ENCODE measurements at regions not wholly inside any gene's neighbourhood (a gene's known extent, or its start where the extent isn't known, plus 50 kb on each side); places are given as distances from the start of the nearest gene placed in this dataset.
"Not testable (repeated sequence)": the region's sequence is repeated elsewhere in the genome, so short reads cannot be mapped to it uniquely, and the experiment has no call there.

GRCh38 chr5:103427326-103427725 is 135.3 kb downstream of the NUDT12 start:
- no peak for DNase-seq (ENCODE audit: low spot score)

- DNase-seq (ENCODE audit: low spot score), result no peak
These were observed 136.7 kb downstream of the NUDT12 start for GRCh38 chr5:103425686-103426454.

DNA sequence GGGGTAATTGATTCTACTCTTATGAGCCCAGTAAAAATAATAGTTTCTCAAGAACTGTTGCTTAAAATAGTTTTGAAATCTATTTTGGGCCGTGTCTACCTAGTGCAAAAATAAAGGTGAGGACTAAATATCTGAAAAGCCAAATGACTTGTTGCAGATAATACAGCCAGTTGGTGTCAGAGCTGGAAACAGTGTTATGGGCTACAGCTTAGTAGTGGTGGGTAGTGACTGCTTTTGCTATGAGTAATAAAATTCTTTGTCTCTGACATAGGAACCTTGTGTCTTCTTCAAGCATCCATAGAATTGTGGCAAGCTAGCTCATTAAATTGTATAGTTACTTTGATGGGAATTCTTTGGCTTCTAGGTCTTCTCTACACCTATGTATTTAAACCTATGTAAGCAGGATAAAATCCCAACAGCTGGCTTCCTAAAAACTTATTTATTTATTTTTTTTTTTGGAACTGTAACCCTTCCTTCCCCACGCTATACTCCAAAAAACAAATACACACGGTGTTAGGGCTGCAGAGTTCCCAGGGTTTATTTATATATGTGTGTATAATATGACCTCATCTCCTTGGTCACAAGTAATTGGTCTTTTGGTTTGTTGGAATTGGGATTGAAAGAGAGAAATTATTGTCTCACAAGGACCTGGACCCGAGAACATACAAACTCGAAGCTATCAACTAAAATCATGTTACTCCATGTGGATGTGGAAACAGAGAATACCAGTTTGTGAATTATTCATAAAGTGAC is 138.0 kb downstream of the NUDT12 start:
- peak; percentile 28 for DNase-seq (ENCODE audit: low spot score)

DNA sequence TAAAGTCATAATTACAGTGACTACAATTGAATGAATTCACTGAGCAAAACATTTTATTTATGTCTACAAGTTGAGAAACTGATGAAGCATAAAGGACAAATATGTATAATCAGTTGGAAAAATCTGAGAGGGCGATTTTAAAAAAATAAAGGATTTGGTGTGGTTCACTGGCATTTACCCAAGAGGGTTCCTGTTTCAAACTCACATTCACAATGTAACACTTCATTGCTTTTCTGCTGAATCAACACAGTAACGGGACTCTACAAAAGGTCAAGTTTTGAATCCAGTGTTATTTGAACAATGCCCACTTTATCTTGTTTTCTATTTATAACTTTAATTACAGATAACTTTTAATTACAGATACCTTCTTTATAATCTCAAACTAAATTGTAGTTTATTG is 138.6 kb downstream of the NUDT12 start:
- DNase-seq (ENCODE audit: low spot score), result no peak

DNA sequence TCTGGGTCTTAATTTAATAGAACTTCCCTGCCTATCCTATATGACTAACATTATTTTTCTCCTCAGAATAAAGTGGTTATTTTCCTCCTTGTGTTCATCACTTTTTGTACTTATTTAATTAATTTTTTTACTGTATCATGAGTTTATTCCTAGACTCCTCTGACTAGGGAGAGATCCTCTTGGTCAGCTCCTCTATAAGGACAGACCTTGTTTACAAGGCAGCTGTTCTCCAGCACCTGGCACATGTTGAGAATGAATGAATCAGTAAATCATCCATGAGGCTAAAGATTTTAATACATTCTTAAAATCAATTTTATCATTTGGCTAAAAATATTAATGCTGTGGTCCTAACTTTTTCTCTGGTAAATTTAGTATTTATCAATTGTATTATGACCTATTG is 139.8 kb downstream of the NUDT12 start:
- no peak for DNase-seq (ENCODE audit: low spot score)

- no peak for DNase-seq (ENCODE audit: low spot score)
These were observed 148.0 kb downstream of the NUDT12 start for GRCh38 chr5:103414604-103415003.

- no peak for DNase-seq (ENCODE audit: low spot score)
These were observed 150.9 kb downstream of the NUDT12 start for GRCh38 chr5:103411711-103412110.

DNA sequence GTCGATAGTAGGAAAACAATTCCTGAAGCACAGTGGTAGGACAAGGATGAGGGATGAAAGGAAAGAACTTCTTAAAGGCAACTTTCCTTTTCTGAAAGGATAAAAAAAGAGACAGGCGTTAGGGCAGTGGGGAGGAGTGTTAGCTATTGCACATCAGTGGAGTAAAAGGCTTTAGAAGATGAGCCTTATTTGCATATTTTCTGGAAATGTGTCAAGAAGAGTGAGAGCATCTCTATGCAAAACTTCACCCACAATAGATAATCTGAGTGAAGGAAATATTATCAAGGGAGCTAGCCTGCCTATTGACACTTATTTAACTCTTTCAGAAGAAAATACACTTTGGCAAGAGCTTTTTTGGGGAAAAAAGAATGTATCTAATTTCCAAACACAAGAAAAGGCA is 151.6 kb downstream of the MACIR start:
- no peak for DNase-seq (ENCODE audit: low spot score)

GRCh38 chr5:103409013-103409670 is 150.6 kb downstream of the MACIR start:
- DNase-seq (ENCODE audit: low spot score), result no peak

DNA sequence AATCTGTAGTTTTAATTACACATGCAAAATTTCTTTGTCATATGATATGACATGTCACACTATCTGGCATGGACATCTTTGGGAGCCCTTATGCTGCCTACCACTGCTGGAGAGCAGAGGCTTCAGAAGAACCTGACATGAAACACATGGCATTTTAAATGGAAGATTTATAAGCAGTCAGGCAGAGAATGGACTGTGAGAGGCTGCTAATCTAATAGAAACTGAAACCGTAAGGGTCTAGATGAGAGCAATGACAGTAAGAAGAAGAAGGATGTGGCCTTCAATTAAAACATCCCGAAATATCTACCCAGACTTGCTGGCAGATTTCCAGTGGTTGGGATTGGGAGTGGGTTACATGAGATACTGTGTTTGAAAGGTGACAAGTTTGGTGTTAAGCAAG is 149.8 kb downstream of the MACIR start:
- DNase-seq (ENCODE audit: low spot score), result no peak

- no peak for DNase-seq (ENCODE audit: low spot score)
These were observed 148.8 kb downstream of the MACIR start for GRCh38 chr5:103407402-103407801.

GRCh38 chr5:103404483-103404882 is 145.9 kb downstream of the MACIR start:
- DNase-seq (ENCODE audit: low spot score), result no peak

DNA sequence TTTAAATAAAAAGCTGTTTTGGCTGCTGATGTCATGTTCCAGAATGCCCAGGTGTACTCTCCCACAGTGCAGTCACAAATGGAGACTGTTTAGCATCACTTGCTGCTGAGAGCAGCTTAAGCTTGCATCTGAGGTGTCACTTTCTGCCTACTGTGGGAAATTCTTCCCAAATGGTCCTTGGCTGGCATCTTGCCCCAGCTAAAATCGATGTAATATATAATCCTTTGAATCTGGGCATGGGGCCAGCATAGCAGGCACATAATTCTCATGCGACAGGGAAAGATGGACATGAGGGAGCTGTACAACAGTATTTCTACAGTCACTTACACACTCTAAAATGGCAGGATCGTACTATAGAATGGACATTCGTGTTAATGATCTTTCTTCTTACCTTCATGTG is 144.3 kb downstream of the MACIR start:
- no peak for DNase-seq (ENCODE audit: low spot score)

DNA sequence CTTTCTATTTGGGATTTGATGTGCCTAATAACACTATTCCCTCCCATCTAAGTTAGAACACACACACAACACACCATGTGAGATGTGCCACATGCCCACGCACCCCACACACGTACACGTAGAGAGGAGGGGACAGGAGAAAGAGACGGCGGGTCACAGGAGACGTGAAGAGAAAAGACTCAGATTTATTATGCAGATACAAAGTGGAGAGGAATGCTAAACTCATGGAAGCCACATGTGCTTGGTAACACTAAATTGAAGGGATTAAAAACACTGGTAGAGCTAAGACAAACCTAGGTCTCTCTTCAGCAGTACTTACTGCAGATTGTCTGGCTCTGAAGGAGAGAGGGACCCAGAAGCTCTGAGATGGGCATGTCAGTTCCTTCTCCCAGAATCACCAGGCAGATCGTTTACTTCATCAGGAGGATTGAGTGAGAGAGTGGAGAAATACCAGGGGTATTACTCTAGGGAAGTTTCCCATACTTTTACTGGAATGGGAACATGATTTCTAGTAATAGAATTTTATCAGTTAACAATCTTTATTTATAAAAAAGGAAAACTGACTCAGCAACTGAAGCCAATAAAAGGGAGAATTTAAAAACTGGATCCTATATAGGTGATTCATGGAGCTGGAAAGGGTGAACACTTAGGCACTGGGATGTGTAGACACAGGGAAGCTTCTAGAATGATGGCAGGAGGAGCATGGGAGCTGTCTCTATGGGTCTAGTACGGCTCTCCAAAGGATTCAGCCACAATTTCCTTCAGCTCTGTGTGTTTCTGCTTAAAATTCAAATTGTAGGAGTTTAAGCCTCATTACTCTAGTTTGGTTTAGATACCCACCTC is 139.4 kb downstream of the MACIR start:
- no peak for DNase-seq (ENCODE audit: low spot score)

GRCh38 chr5:103394676-103395075 is 136.1 kb downstream of the MACIR start:
- DNase-seq (ENCODE audit: low spot score), result no peak

DNA sequence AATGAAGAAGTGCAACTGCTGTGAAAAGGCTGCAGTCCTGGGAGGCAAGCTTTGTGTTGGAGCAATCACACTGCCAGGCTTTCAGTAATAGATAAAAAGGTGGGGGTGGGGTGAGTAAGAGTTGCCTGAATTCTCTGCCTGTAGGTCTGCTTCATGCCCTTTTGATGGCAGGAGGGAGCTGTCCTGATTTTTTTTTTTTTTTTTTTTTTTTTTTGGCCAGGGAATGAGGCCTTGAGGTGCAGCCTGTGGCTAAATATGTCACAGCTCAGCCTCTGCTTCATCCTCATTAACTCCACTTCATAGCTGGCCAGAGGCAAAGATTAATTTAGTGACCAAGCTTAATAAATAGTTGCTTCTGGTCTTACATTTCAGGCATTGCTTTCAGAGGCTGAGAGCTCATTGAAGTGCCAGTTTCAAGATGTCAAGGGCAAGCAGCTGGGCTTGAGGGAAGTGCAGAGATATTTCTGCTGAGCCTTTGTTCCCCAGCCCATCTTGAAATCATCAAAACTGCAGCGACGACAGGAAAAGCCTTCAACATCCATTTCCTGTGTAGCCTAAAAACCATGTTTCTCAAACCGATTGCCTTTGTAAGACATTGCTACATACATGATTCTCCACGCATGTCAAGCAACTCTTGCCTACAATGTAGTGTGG is 134.7 kb downstream of the MACIR start:
- peak; percentile 11 for DNase-seq (ENCODE audit: low spot score)

- DNase-seq (ENCODE audit: low spot score), result no peak
These were observed 133.1 kb downstream of the MACIR start for GRCh38 chr5:103391659-103392058.

- DNase-seq (ENCODE audit: low spot score), result no peak
These were observed 131.3 kb downstream of the MACIR start for GRCh38 chr5:103389846-103390245.

- DNase-seq (ENCODE audit: low spot score), result no peak
These were observed 130.8 kb downstream of the MACIR start for GRCh38 chr5:103389357-103389756.

DNA sequence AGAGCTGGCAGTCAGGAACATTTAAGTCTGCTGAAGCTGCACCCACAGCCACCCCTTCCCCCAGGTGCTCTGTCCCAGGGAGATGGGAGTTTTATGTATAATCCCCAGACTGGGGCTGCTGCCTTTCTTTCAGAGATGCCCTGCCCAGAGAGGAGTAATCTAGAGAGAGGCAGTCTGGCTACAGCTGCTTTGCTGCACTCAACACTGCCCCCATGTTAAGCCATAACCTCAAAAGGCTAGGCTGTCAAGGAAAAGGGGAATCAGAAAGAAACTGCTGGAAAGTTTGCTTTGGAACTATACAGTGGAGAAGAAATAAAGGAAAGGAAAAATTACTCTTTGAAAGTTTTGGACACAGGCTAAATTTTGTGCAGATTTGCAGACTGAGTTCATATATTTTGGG is 127.2 kb downstream of the MACIR start:
- DNase-seq (ENCODE audit: low spot score), result no peak

GRCh38 chr5:103377638-103378037 is 119.1 kb downstream of the MACIR start:
- not testable (repeated sequence) for DNase-seq (ENCODE audit: low spot score)
